ENCODE measurements at regions not wholly inside any gene's neighbourhood (a gene's known extent, or its start where the extent isn't known, plus 50 kb on each side); places are given as distances from the start of the nearest gene placed in this dataset.
"Not testable (repeated sequence)": the region's sequence is repeated elsewhere in the genome, so short reads cannot be mapped to it uniquely, and the experiment has no call there.

- not testable (repeated sequence) for H2AK5ac ChIP-seq (ENCODE audit: low read length)
Observed at GRCh38 chr2:88920399-88920798, 228.9 kb downstream of the RPIA start.

GRCh38 chr2:88924533-88924932 is 233.1 kb downstream of the RPIA start:
- Histone ChIP-seq H2BK120ac (ENCODE audit: low read depth, low read length) (no peak overlapping the region), H3K9ac (ENCODE audit: low read length) (no peak overlapping the region), H4K5ac (ENCODE audit: low read length) (no peak overlapping the region), H2AK5ac (ENCODE audit: low read length) (no peak overlapping the region), H3K36me3 (ENCODE audit: control insufficient read depth, insufficient read depth, low read length) (no peaks in the 10 kb centered on the region), H3K79me2 (ENCODE audit: control insufficient read depth, insufficient read depth, low read length) (no peaks in the 10 kb centered on the region), H2BK15ac (replicated peaks; ENCODE audit: low read depth) (no peak overlapping the region), H3K18ac (ENCODE audit: low read length) (no peak overlapping the region), H3K23ac (ENCODE audit: low read length) (no peak overlapping the region), H4K8ac (ENCODE audit: low read depth, low read length) (no peak overlapping the region), H3K4ac (ENCODE audit: low read depth, low read length) (no peak overlapping the region), H3K79me1 (ENCODE audit: low read length) (no peaks in the 10 kb centered on the region), H2BK5ac (ENCODE audit: low read length) (no peak overlapping the region), H3K4me1 (ENCODE audit: control insufficient read depth, low read depth, low read length) (no peaks in the 10 kb centered on the region), H3K4me3 (ENCODE audit: low read length) (no peak overlapping the region), H3K27ac (ENCODE audit: low read depth, low read length) (no peak overlapping the region), H3K4me2 (ENCODE audit: low read length) (no peak overlapping the region), H3K56ac (ENCODE audit: low read length) (no peak overlapping the region), H3K27me3 (ENCODE audit: insufficient read depth, low read length, poor library complexity) (no peaks in the 10 kb centered on the region)
- no peak for DNase-seq
- no CpG with 5 or more reads among the region's 1 CpG for WGBS (ENCODE audit: extremely low coverage, insufficient coverage, low lambda C conversion rate)

More at GRCh38 chr2:88920399-88920798, 228.9 kb downstream of the RPIA start:
- not testable (repeated sequence) for H3K27ac ChIP-seq (ENCODE audit: low read depth, low read length); H3K4ac ChIP-seq (ENCODE audit: low read depth, low read length); H3K79me1 ChIP-seq (ENCODE audit: low read length); H2BK15ac ChIP-seq (replicated peaks; ENCODE audit: low read depth); H3K36me3 ChIP-seq (ENCODE audit: control insufficient read depth, insufficient read depth, low read length); H3K23ac ChIP-seq (ENCODE audit: low read length); H3K18ac ChIP-seq (ENCODE audit: low read length); H2BK120ac ChIP-seq (ENCODE audit: low read depth, low read length); H3K4me3 ChIP-seq (ENCODE audit: low read length); DNase-seq; H3K79me2 ChIP-seq (ENCODE audit: control insufficient read depth, insufficient read depth, low read length); H3K27me3 ChIP-seq (ENCODE audit: insufficient read depth, low read length, poor library complexity); H3K9ac ChIP-seq (ENCODE audit: low read length); H3K4me2 ChIP-seq (ENCODE audit: low read length); H3K4me1 ChIP-seq (ENCODE audit: control insufficient read depth, low read depth, low read length); H2BK5ac ChIP-seq (ENCODE audit: low read length); H4K5ac ChIP-seq (ENCODE audit: low read length); H4K8ac ChIP-seq (ENCODE audit: low read depth, low read length); H3K56ac ChIP-seq (ENCODE audit: low read length)
- no CpG with 5 or more reads among the region's 31 CpGs for WGBS (ENCODE audit: extremely low coverage, insufficient coverage, low lambda C conversion rate)

GRCh38 chr2:88925770-88926462 is 234.4 kb downstream of the RPIA start:
- DNase-seq = no peak

GRCh38 chr2:88927128-88927527 is 235.7 kb downstream of the RPIA start:
- Histone ChIP-seq H3K79me2 (ENCODE audit: control insufficient read depth, insufficient read depth, low read length) (no peaks in the 10 kb centered on the region), H2AK5ac (ENCODE audit: low read length) (no peak overlapping the region), H3K4me2 (ENCODE audit: low read length) (no peak overlapping the region), H3K56ac (ENCODE audit: low read length) (no peak overlapping the region), H2BK5ac (ENCODE audit: low read length) (no peak overlapping the region), H3K27me3 (ENCODE audit: insufficient read depth, low read length, poor library complexity) (no peaks in the 10 kb centered on the region), H3K4me3 (ENCODE audit: low read length) (no peak overlapping the region), H3K4me1 (ENCODE audit: control insufficient read depth, low read depth, low read length) (no peaks in the 10 kb centered on the region), H3K9ac (ENCODE audit: low read length) (no peak overlapping the region), H3K36me3 (ENCODE audit: control insufficient read depth, insufficient read depth, low read length) (no peaks in the 10 kb centered on the region), H2BK15ac (replicated peaks; ENCODE audit: low read depth) (no peak overlapping the region), H3K4ac (ENCODE audit: low read depth, low read length) (no peak overlapping the region), H4K8ac (ENCODE audit: low read depth, low read length) (no peak overlapping the region), H3K27ac (ENCODE audit: low read depth, low read length) (no peak overlapping the region), H3K18ac (ENCODE audit: low read length) (no peak overlapping the region), H3K79me1 (ENCODE audit: low read length) (no peaks in the 10 kb centered on the region), H2BK120ac (ENCODE audit: low read depth, low read length) (no peak overlapping the region), H3K23ac (ENCODE audit: low read length) (no peak overlapping the region), H4K5ac (ENCODE audit: low read length) (no peak overlapping the region)
- no CpG with 5 or more reads among the region's 1 CpG for WGBS (ENCODE audit: extremely low coverage, insufficient coverage, low lambda C conversion rate)
- no peak for DNase-seq

More at GRCh38 chr2:88925770-88926462, 234.4 kb downstream of the RPIA start:
- Histone ChIP-seq H3K4me2 (ENCODE audit: low read length) (no peak overlapping the region), H3K4ac (ENCODE audit: low read depth, low read length) (no peak overlapping the region), H3K18ac (ENCODE audit: low read length) (no peak overlapping the region), H3K4me3 (ENCODE audit: low read length) (no peak overlapping the region), H3K79me2 (ENCODE audit: control insufficient read depth, insufficient read depth, low read length) (no peaks in the 10 kb centered on the region), H3K9ac (ENCODE audit: low read length) (no peak overlapping the region), H2BK5ac (ENCODE audit: low read length) (no peak overlapping the region), H3K56ac (ENCODE audit: low read length) (no peak overlapping the region), H2AK5ac (ENCODE audit: low read length) (no peak overlapping the region), H4K8ac (ENCODE audit: low read depth, low read length) (no peak overlapping the region), H3K27ac (ENCODE audit: low read depth, low read length) (no peak overlapping the region), H3K36me3 (ENCODE audit: control insufficient read depth, insufficient read depth, low read length) (no peaks in the 10 kb centered on the region), H3K4me1 (ENCODE audit: control insufficient read depth, low read depth, low read length) (no peaks in the 10 kb centered on the region), H3K27me3 (ENCODE audit: insufficient read depth, low read length, poor library complexity) (no peaks in the 10 kb centered on the region), H2BK15ac (replicated peaks; ENCODE audit: low read depth) (no peak overlapping the region), H2BK120ac (ENCODE audit: low read depth, low read length) (no peak overlapping the region), H3K79me1 (ENCODE audit: low read length) (no peaks in the 10 kb centered on the region), H3K23ac (ENCODE audit: low read length) (no peak overlapping the region), H4K5ac (ENCODE audit: low read length) (no peak overlapping the region)
- no CpG with 5 or more reads among the region's 19 CpGs for WGBS (ENCODE audit: extremely low coverage, insufficient coverage, low lambda C conversion rate)

GRCh38 chr2:88930659-88931058 is 239.2 kb downstream of the RPIA start:
- DNase-seq = no peak
- no peak overlapping the region for H3K4ac ChIP-seq (ENCODE audit: low read depth, low read length)
- H3K18ac ChIP-seq (ENCODE audit: low read length) = no peak overlapping the region
- no peak overlapping the region for H3K27ac ChIP-seq (ENCODE audit: low read depth, low read length)
- no peak overlapping the region for H2BK120ac ChIP-seq (ENCODE audit: low read depth, low read length)
- H3K27me3 ChIP-seq (ENCODE audit: insufficient read depth, low read length, poor library complexity) = no peaks in the 10 kb centered on the region
- H2BK15ac ChIP-seq (replicated peaks; ENCODE audit: low read depth) = no peak overlapping the region
- no peak overlapping the region for H3K9ac ChIP-seq (ENCODE audit: low read length)
- H4K8ac ChIP-seq (ENCODE audit: low read depth, low read length) = no peak overlapping the region
- no peaks in the 10 kb centered on the region for H3K4me1 ChIP-seq (ENCODE audit: control insufficient read depth, low read depth, low read length)
- H3K4me3 ChIP-seq (ENCODE audit: low read length) = no peak overlapping the region
- H3K4me2 ChIP-seq (ENCODE audit: low read length) = no peak overlapping the region
- H2AK5ac ChIP-seq (ENCODE audit: low read length) = no peak overlapping the region
- no peak overlapping the region for H4K5ac ChIP-seq (ENCODE audit: low read length)
- no peaks in the 10 kb centered on the region for H3K79me2 ChIP-seq (ENCODE audit: control insufficient read depth, insufficient read depth, low read length)
- no peak overlapping the region for H3K23ac ChIP-seq (ENCODE audit: low read length)
- no peaks in the 10 kb centered on the region for H3K36me3 ChIP-seq (ENCODE audit: control insufficient read depth, insufficient read depth, low read length)
- no peak overlapping the region for H3K56ac ChIP-seq (ENCODE audit: low read length)
- no peak overlapping the region for H2BK5ac ChIP-seq (ENCODE audit: low read length)
- H3K79me1 ChIP-seq (ENCODE audit: low read length) = no peaks in the 10 kb centered on the region

- Histone ChIP-seq H3K23ac (ENCODE audit: low read length) (no peak overlapping the region), H3K56ac (ENCODE audit: low read length) (no peak overlapping the region), H3K4me1 (ENCODE audit: control insufficient read depth, low read depth, low read length) (no peaks in the 10 kb centered on the region), H4K8ac (ENCODE audit: low read depth, low read length) (no peak overlapping the region), H2BK15ac (replicated peaks; ENCODE audit: low read depth) (no peak overlapping the region), H3K79me2 (ENCODE audit: control insufficient read depth, insufficient read depth, low read length) (no peaks in the 10 kb centered on the region), H3K4me2 (ENCODE audit: low read length) (no peak overlapping the region), H3K18ac (ENCODE audit: low read length) (no peak overlapping the region), H4K5ac (ENCODE audit: low read length) (no peak overlapping the region), H3K4ac (ENCODE audit: low read depth, low read length) (no peak overlapping the region), H2AK5ac (ENCODE audit: low read length) (no peak overlapping the region), H3K36me3 (ENCODE audit: control insufficient read depth, insufficient read depth, low read length) (no peaks in the 10 kb centered on the region), H3K9ac (ENCODE audit: low read length) (no peak overlapping the region), H2BK5ac (ENCODE audit: low read length) (no peak overlapping the region), H3K4me3 (ENCODE audit: low read length) (no peak overlapping the region), H3K27me3 (ENCODE audit: insufficient read depth, low read length, poor library complexity) (no peaks in the 10 kb centered on the region), H2BK120ac (ENCODE audit: low read depth, low read length) (no peak overlapping the region), H3K79me1 (ENCODE audit: low read length) (no peaks in the 10 kb centered on the region), H3K27ac (ENCODE audit: low read depth, low read length) (no peak overlapping the region)
- no CpG with 5 or more reads among the region's 3 CpGs for WGBS (ENCODE audit: extremely low coverage, insufficient coverage, low lambda C conversion rate)
- no peak for DNase-seq
Observed at GRCh38 chr2:88932686-88933085, 241.2 kb downstream of the RPIA start.

Measured in mesendoderm (in vitro differentiated cells).